ENCODE measurements at regions not wholly inside any gene's neighbourhood (a gene's known extent, or its start where the extent isn't known, plus 50 kb on each side); places are given as distances from the start of the nearest gene placed in this dataset.
"Not testable (repeated sequence)": the region's sequence is repeated elsewhere in the genome, so short reads cannot be mapped to it uniquely, and the experiment has no call there.

DNA sequence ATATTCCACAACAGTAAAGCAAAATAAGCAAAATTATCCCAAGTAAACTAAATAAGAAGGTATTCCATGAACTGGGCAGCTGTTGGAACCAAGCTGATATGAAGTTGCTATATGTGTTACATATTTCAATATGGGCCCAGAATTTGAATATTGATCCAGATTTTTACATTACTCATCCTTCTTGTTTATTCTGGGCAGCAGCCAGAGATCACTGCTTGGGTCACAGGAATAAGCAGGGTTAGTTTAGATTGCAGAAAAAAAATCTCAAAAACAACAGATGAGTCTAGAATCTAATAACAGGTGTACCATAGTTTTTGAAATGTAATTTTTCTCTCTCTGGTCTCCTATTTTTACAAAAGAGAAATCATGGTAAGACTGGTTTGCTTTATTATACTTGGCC is 171.5 kb upstream of the NAMPT start:
- DNase-seq (ENCODE audit: low read depth in 4 of 4, low spot score in 3 of 4) = no peak

DNA sequence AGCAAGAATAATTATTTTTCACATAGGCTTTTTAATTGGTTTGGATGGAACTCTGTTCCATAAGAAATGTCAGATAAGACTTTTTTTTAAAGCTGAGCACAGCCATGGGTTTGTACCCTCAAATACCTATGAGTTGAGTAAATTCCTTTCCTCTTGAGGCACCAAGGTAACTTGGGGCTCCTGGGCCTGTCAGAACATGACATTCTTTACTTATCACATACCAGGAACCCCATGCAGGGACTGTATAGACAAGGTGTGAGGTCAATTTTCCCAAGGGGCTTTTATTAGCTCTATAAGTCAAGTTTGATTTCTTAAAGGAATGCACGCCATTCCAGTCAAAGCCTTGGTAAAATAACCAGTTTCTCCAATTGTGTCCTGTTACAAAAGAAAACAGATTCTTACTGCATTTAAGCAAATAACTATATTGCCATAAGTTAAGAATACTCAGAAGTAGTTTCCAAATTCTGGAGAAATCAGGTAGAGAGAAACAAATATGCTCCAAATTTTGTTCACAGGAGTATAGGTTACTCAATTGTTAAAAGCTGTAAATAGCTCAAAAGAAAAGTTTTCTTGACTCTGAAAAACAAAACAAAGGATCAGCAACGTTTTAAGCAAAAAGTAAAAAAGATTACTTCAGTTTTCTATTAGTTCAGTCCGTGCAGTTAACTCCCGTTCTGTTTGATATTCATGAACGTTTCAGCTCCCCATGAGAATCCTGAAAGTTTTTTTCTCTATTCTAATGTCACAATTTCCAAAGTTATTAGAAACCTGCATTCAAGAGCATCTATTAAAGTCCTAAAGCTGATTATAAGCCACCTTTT is 167.5 kb upstream of the NAMPT start:
- DNase-seq (ENCODE audit: low read depth in 4 of 4, low spot score in 3 of 4) = no peak

DNA sequence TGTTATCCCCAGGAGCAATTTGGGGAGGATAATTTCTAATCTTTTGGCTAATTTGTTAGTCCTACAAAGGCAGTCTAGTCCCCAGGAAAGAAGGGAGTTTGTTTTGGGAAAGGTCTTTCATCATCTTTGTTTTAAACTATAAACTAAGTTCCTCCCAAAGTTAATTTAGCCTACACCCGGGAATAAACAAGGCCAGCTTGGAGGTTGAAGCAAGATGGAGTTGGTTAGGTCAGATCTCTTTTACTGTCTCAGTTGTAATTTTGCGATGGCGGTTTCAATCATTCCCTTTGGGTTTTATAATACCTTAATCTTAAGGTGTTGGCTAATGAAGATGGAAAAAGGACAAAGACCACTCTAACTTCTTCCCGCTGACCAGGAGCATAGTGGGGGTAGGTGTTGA is 166.4 kb upstream of the NAMPT start:
- no peak for DNase-seq (ENCODE audit: low read depth in 4 of 4, low spot score in 3 of 4)

DNA sequence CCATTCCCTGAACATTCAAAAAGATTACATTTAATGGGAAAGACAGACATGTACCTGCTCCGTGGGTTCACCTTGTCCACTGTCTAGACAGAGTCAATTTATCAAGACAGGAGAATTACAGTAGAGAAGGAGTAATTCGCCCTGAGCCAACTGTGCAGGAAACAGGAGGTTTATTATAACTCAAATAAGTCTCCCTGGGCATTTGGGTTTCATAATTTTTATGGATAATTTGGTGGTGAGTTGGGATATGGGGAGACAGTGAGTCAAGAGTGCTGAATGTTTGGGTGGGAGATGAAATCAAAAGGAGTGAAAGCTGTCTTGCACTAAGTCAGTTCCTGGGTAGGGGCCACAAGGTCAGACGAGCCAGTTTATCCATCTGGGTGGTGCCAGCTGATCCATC is 165.9 kb upstream of the NAMPT start:
- no peak for DNase-seq (ENCODE audit: low read depth in 4 of 4, low spot score in 3 of 4)

DNA sequence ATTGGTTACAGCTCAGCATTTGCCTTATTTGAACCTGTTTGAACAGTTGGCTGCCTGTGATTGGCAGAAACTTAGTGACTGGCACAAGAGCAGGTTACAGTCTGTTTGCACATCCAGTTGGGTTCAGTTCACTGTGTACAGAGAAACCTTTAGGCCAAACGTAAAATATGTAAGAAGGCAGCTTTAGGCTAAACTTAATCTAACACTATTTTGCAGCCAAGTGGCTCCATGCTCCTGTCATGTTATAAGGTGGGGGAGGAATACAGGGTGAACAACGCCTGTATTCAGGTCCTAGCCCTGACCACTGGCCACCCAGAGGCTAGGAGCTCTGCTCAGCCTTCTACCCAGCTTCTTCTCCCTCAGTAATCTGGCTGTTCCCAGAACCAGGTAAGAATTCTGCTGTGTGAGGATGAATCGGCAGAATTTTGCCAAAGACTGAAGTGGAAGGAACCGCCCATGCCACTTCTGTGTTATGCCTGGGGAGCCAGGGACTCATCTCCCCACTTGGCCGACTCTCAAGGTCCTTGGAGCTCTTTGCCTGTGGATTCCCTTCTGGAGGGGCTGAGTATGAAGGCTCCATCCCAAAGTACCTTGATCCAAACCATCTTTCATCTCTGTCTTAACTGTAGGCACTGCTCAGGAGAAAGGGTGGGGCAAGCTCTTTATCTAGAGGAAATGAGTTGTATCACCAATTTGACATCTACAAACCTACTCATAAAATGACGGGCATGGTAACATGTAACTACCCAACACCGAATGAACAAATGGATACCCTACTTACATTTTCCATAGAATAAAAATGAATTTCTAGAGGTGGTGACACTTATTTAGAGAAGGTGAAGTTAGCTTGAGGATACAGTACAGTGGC is 164.4 kb upstream of the NAMPT start:
- no peak for DNase-seq (ENCODE audit: low read depth in 4 of 4, low spot score in 3 of 4)

DNA sequence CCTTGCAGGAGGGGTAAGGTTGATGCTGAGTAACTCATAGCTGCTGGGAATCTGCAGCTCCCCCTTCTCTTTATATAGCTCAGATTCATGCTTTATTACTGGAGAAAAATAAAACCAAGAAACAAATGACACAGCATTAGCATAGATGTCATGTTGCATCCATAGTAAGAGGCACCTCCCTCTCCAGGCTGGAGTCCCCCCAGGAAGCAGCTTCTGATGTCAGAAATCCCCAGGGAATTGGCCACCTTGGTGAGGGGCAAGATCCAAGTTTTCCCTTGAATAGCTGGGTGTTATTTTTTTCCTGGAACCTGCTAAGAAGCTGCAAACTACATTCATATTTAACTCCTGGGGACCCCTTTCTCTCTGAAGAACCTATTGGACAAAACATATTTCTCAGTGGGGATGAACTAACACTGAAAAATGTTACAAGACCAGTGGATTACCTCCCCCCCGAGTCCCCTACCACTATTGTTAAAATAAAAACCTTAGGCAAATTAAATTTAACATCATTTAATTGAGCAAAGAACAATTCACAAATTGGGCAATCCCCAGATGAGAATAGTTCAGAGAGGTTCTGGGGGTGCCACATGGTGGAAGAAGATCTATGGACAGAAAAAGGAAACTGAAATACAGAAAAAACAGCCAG is 163.7 kb upstream of the NAMPT start:
- DNase-seq (ENCODE audit: low read depth in 4 of 4, low spot score in 3 of 4) = no peak

DNA sequence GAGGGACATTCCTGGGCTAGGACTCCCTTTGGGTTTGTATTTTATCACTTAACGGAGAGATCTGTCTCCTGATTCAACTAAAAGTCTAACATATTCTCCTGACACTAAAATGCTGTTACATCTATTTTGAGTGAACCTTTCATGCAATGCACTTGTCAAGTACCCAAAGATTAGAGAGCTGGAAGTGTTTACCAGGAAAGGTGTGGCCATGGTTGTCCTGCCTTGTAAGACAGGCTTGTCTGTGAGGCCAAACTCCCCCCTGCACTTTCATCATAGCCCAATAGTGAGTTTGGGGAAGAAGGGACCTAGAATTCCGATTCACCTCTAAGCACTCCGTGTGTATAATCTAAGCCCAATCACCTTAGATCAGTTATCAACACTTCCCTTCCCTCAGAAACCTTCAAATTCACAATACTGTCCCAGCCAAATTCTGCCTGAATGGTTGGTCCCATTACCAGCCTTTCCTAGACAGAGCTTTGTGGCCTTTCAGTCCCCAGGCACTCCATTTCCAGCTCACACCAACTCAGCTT is 162.6 kb upstream of the NAMPT start:
- no peak for DNase-seq (ENCODE audit: low read depth in 4 of 4, low spot score in 3 of 4)

DNA sequence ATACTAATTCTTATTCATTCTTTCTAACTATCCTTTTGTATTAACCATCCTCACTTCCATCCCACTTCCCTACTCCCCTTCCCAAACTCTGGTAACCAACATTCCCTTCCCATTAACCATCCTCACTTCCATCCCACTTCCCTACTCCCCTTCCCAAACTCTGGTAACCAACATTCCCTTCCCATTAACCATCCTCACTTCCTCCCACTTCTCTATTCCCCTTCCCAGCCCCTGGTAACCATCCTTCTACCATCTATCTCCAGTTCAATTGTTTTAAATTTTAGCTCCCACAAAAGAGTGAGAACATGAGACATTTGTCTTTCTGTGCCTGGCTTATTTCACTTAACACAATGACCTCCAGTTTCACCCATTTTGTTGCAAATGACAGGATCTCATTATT is 160.6 kb upstream of the NAMPT start:
- not testable (repeated sequence) for DNase-seq (ENCODE audit: low read depth in 4 of 4, low spot score in 3 of 4)

DNA sequence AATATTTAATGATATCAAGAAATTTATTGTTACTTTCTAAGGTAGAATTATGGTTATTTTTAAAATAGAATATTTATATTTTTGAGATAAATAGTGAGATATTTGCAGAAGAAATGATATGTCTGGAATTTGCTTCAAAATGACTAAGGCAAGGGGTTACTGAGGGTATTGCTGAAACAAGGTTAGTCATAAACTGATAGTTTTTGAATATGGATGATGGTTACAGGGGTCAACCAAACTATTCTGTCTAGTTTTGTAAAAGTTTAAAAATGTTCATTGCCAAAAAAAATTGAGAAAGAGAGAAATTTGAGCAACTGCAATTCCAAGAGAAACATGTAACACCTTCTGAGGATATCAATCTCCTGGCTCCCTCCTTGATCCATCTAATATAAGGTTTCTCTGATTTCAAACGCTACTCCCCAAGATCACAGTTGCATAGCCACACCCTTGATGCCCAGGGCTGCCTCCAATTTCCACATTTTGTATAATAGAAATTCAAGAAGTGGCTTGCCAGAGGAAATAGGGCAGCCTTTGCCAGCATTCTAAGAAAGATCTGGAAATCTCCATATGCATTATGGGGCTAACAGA is 159.4 kb upstream of the NAMPT start:
- no peak for DNase-seq (ENCODE audit: low read depth in 4 of 4, low spot score in 3 of 4)

DNA sequence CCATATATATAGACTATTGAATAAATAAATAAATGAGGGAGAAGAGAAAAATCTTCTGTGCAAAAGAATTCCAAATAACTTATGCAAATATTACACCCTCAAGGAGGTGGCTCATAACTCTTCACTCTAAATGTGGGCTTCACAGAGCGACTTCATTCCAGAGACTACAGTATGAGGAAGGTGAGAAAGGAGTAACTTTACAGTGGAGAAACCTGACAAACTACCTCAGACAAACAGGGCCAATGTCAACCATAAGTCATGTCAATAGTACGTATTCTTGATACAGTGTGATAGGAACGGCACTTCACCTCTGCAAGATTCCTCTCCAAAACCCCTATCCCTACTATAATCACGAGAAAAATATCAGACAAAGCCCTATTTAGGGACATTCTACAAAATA is 158.4 kb upstream of the NAMPT start:
- DNase-seq (ENCODE audit: low read depth in 4 of 4, low spot score in 3 of 4) = no peak

DNA sequence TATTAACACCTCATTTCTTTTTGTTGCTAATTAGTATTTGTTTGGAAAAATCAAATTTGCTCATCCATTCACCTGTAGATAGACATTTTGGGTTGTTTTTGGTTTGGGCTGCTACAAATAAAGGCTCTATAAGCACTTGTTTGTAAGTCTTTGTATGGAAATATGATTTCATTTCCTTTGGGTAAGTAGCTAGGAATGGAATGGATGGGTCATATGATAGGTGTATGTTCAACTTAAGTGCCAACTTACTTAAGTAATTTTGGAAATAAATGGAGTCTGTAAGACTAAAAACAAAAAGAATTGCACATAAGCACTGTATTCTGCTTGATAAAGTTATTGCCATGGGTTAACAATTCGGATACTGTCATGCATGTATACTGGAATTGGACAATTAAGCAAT is 157.7 kb upstream of the NAMPT start:
- no peak for DNase-seq (ENCODE audit: low read depth in 4 of 4, low spot score in 3 of 4)

DNA sequence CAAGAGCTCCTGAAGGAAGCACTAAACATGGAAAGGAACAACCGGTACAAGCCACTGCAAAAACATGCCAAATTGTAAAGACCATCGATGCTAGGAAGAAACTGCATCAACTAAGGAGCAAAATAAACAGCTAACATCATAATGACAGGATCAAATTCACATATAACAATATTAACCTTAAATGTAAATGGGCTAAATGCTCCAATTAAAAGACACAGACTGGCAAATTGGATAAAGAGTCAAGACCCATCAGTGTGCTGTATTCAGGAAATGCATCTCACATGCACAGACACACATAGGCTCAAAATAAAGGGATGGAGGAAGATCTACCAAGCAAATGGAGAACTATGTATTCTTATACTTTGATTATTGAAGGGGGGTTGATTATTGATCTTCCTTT is 156.6 kb upstream of the NAMPT start:
- DNase-seq (ENCODE audit: low read depth in 4 of 4, low spot score in 3 of 4) = not testable (repeated sequence)

DNA sequence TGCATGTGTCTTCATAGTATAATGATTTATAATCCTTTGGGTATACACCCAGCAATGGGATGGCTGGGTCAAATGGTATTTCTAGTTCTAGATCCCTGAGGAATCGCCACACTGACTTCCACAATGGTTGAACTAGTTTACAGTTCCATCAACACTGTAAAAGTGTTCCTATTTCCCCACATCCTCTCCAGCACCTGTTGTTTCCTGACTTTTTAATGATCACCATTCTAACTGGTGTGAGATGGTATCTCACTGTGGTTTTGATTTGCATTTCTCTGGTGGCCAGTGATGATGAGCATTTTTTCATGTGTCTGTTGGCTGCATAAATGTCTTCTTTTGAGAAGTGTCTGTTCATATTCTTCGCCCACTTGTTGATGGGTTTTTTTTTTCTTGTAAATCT is 152.2 kb upstream of the NAMPT start:
- not testable (repeated sequence) for DNase-seq (ENCODE audit: low read depth in 4 of 4, low spot score in 3 of 4)

DNA sequence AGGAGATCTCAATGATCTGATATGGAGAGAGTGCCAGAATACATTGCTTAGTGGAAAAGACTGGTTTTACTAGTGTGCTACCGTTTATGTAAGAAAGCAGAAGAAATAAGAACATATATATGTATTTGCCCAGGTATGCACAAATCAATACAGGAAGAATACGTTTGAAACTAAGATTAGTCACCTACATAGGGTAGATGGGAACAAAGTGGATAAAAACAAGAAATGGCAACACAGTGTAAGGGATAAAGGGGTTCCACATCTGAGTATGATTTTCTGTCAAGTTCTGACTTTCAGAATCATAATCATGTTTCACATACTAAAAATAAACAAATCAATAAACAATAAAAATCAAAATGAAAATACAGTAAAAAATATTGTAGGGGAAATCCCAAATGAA is 148.6 kb upstream of the NAMPT start:
- DNase-seq (ENCODE audit: low read depth in 4 of 4, low spot score in 3 of 4) = no peak

DNA sequence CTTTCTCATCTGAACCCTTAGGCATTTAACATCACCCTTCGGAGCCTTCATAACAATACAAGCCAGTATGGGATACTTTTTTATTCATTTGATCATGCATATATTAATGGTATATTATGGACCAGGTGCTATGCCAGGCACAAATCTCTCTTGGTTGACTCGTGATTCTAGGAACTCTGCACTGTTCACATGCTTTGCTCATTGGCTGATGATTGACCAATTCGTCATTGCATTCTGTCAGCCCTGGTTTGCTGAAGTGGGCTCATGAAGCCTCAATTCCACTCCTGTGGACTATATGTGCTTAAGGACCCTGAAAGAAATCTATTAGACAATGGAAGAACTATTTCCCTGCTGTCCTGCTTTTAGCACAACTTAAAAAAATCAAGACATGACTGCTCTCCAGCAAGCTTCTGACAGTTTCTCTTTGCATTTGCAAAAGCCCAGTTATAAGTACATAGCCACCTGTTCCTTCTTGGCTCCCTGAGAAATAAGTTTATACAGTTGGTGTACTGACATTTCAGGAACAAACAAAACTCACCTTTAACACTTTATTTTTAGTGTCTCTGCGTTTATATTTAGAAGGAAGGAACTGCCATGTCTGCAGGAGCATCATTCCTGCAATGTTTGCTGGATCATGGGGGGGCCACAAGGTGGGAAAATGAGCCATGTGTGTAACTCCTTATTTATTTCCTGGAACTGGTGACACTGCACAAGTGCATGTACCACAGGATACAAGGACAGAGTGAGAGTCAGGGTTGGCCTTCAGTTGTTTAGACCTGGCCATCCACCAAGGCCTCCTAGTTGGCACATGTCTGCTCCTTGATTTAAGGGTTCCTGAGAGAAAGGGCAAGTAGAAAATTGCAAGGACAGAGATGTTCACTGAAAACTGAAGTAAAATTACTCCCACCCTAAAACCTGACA is 146.0 kb upstream of the NAMPT start:
- DNase-seq (ENCODE audit: low read depth in 4 of 4, low spot score in 3 of 4) = no peak

DNA sequence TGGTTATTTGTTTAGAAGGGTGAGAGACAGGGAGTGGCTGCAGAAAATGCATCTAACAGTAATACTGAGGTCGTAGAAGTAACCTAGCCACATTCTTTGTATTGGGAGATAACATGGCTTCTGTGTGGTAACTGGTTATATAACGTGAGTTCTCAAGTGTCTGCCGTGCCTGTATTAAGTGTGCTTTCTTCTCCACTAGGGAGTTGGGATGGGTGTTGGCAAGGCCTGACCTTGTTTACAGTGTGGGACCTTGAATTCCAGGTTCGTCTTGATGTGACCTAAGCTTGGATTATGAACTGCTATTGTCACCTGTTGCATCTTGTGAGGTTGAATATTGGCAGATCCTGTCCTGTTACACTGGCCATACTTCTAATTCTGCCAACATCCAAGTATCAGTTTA is 145.3 kb upstream of the NAMPT start:
- DNase-seq (ENCODE audit: low read depth in 4 of 4, low spot score in 3 of 4) = no peak

DNA sequence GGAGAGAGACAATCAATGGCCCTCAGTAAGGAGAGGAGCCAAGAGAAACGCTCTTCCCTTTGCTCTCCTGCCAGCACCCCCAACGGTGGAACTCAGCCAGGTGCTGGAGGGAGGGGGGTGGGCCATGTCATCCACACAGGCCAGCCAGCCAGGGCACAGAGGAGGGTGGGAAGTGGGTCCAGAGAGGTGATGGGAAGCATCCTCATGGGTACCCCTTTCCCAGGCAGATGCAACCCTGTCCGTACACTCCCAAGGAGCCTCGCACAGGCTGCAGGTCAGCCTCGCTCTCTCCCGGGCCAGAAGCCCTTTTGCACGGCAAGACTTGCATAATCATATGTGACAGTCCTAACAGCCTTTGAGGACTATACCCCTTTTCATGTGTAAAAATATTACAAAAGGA is 142.0 kb upstream of the NAMPT start:
- no peak for DNase-seq (ENCODE audit: low read depth in 4 of 4, low spot score in 3 of 4)

DNA sequence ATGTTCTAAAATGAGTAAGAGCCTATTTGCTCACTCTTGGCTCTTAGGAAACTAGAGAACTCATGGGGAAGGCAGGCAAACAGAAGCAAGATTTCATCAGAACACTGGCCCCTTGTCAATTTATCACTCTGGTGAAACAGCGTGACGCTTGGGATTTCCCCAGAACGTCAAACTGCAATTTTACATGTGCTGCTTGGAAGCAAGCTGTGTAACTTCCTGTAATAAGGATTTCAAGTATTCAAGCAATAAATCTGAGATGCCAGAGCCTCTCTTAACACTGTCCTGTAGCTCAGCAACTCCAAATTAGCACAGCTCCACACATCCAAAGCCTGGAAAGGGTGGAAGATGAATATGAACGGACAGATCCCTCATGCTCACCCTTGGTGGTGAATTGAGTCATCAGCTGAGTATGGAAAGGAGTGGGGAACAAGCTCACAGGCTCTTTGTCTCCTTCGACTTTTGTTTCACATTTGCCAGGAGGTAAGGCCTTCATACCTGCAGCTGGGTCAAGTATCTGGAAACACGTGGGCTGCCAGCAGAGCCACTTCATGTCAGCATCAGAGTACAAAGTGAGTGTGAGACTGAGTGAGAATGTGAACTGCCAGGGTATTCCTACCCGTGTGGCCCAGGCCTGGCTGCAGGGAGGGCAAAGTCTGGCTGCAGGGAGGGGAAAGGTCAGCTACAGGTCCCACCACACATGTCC is 140.4 kb upstream of the NAMPT start:
- peak in 3 of 4 donors; percentile 43 to 55 (median 49) for DNase-seq (ENCODE audit: low read depth in 4 of 4, low spot score in 3 of 4)

DNA sequence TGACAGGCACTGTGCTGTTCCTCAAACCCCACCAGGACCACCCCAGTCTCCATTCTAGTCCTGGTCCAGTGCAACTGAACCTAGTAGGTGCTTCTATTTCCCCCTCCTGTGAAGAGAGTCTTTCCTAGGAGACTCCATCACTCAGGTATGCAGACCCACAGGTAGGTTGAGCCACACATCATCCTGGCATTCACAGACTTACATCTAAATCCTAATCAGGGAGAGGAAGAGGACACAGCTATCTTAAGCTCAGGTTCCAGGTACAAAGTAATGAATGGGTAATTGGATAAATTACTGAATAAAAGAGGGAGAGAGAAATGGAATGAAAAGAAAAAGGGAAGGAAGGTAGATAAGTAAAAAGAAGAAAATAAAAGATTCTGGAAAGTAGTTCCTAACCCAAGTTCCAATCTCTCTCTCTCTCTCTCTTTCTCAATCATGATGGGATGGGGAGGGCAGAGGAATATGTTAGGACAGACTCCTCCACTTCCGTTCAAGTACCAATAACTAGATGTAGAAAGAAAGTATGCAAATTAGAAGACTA is 139.8 kb upstream of the NAMPT start:
- no peak for DNase-seq (ENCODE audit: low read depth in 4 of 4, low spot score in 3 of 4)
